Esophagus (tissue), 2 donors: ENCODE measurements at regions not wholly inside any gene's neighbourhood (a gene's known extent, or its start where the extent isn't known, plus 50 kb on each side); places are given as distances from the start of the nearest gene placed in this dataset.
A peak's percentile ranks its signal among the peaks of the same experiment; 100 is the strongest.
"Not testable (repeated sequence)": the region's sequence is repeated elsewhere in the genome, so short reads cannot be mapped to it uniquely, and the experiment has no call there.

ENCODE experiments used
- H3K27ac ChIP-seq, 2 donors: one replicate each; pipeline ENCODE4 v1.5.1; 2013; ENCODE audit warnings: low read depth in 2 of 2, mild to moderate bottlenecking in 2 of 2, inconsistent platforms in 1 of 2, low read length in 1 of 2, moderate library complexity in 1 of 2
- H3K27me3 ChIP-seq, 2 donors: one replicate each; pipeline ENCODE4 v1.6.1; 2013; ENCODE audit warnings: low read length in 2 of 2, control low read depth in 1 of 2, mild to moderate bottlenecking in 1 of 2; ENCODE audit not compliant: insufficient read depth in 2 of 2, control insufficient read depth in 1 of 2
- H3K36me3 ChIP-seq, 2 donors: one replicate each; pipeline ENCODE4 v1.6.1; 2013; ENCODE audit warnings: low read length in 1 of 2; ENCODE audit not compliant: control insufficient read depth in 2 of 2, insufficient read depth in 2 of 2
- H3K4me1 ChIP-seq, 2 donors: one replicate each; pipeline ENCODE4 v1.6.1; 2013; ENCODE audit warnings: low read length in 1 of 2; ENCODE audit not compliant: control insufficient read depth in 2 of 2, insufficient read depth in 2 of 2
- H3K4me3 ChIP-seq, 2 donors: one replicate each; pipeline ENCODE4 v1.5.1; 2013; ENCODE audit warnings: low read length in 2 of 2, mild to moderate bottlenecking in 2 of 2, low read depth in 1 of 2, moderate library complexity in 1 of 2
- H3K9me3 ChIP-seq, 2 donors: one replicate each; pipeline ENCODE4 v1.6.1; 2013; ENCODE audit warnings: mild to moderate bottlenecking in 2 of 2, low read depth in 1 of 2, low read length in 1 of 2, moderate library complexity in 1 of 2; ENCODE audit not compliant: control insufficient read depth in 2 of 2, insufficient read depth in 1 of 2
- WGBS, 2 donors: extraction: QIAGEN DNeasy Blood & Tissue Kit; methylation state at CpG; one replicate each; pipeline ENCODE4 v1.1.7; 2013; 5-methylcytosine and 5-hydroxymethylcytosine counted together
- donor health status: healthy with polysubstance abuse.
- donor health status: Bipolar disorder and iron deficiency.

DNA sequence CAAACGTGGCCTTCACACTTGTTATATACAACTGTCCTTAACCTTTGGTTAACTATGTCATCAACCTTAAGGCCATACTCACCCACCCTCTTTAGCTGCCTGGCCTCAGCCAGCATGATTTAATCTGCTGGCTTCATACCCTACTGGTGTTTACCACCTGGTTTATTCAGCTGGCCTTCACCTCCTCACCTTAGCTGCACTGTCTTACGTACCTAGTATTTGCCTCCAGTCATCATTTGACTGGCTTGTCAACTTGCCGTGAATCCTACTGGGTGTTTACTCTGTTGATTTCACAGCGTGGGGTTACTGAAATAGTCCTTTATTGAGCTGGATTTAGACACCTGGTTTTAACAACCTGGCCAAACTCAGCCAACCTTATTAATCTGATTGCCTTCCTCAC is 102.8 kb downstream of the IL12A start:
- H3K36me3 ChIP-seq: no peaks in the 10 kb centered on the region
- WGBS, 2 donors: 67 to 70% methylated on average over 4 of the region's 4 CpGs
- no peaks in the 10 kb centered on the region for H3K4me1 ChIP-seq
- H3K27ac ChIP-seq: peak overlapping the region; percentile 68 to 83
- no peak overlapping the region for H3K4me3 ChIP-seq
- no peaks in the 10 kb centered on the region for H3K27me3 ChIP-seq
- H3K9me3 ChIP-seq: no peaks in the 10 kb centered on the region

DNA sequence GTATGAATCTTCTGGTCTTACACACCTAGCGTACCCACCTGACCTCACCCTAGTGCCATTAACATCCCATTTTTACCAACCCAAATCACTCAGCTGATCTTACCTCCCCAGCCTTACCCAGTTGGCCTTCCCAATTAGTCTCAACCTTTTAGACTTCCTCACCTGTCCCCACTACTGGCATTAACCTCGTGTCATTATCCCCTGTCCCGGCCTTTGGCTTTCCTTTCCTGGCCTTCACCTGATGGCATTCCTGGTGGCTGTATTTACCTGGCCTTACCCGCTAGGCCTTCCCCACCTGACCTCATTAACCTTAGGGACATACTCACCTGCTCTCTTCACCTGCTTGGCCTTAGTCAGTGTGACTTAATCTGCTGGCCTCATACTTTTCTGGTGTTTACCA is 104.1 kb downstream of the IL12A start:
- H3K27me3 ChIP-seq: no peaks in the 10 kb centered on the region
- 86 to 89% methylated on average over 4 of the region's 4 CpGs for WGBS, 2 donors
- H3K9me3 ChIP-seq: no peaks in the 10 kb centered on the region
- no peak overlapping the region for H3K4me3 ChIP-seq
- H3K36me3 ChIP-seq: no peaks in the 10 kb centered on the region
- peak overlapping the region; percentile 68 to 81 for H3K27ac ChIP-seq
- H3K4me1 ChIP-seq: peaks cover 0 to 4% of the 10 kb centered on the region in 2 donors

DNA sequence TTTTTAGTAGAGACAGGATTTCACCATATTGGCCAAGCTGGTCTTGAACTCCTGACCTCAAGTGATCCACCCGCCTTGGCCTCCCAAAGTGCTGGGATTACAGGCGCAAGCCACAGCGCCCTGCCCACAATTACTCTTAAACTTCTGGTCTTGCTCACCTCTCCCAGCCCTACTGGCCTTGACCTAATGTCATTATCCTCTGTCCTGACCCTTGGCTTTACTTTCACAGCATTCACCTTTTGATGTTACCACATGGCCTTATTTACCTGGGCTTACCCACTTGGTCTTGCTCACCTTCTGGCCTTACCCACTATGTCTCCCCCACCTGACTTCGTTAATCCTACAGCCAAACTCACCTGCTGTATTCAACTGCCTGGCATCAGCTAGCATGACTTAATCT is 105.9 kb downstream of the IL12A start:
- Histone ChIP-seq H3K27ac (peak overlapping the region; percentile 84 to 91), H3K9me3 (no peaks in the 10 kb centered on the region), H3K36me3 (no peaks in the 10 kb centered on the region), H3K4me3 (no peak overlapping the region), H3K4me1 (peaks cover 0 to 7% of the 10 kb centered on the region in 2 donors), H3K27me3 (no peaks in the 10 kb centered on the region)
- WGBS, 2 donors: 83% methylated on average over 4 of the region's 4 CpGs

DNA sequence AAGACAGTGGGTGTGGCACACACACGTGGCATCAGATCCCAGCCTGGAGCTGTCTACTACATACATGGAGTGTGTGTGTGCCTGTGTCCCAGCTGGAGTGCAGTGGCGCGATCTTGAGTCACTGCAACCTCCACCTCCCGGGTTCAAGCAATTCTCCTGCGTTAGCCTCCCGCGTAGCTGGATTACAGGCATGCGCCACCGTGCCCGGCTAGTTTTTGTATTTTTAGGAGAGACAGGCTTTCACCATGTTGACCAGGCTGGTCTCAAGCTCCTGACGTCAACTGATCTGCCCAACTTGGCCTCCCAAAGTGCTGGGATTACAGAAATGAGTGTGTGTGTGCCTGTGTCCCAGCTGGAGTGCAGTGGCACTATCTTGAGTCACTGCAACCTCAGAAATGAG is 108.8 kb downstream of the IL12A start:
- Histone ChIP-seq H3K4me1 (peaks cover 0 to 7% of the 10 kb centered on the region in 2 donors), H3K27me3 (no peaks in the 10 kb centered on the region), H3K4me3 (no peak overlapping the region), H3K36me3 (no peaks in the 10 kb centered on the region), H3K27ac (peak overlapping the region; percentile 74 to 84), H3K9me3 (no peaks in the 10 kb centered on the region)
- WGBS, 2 donors: 87 to 90% methylated on average over 11 of the region's 11 CpGs

DNA sequence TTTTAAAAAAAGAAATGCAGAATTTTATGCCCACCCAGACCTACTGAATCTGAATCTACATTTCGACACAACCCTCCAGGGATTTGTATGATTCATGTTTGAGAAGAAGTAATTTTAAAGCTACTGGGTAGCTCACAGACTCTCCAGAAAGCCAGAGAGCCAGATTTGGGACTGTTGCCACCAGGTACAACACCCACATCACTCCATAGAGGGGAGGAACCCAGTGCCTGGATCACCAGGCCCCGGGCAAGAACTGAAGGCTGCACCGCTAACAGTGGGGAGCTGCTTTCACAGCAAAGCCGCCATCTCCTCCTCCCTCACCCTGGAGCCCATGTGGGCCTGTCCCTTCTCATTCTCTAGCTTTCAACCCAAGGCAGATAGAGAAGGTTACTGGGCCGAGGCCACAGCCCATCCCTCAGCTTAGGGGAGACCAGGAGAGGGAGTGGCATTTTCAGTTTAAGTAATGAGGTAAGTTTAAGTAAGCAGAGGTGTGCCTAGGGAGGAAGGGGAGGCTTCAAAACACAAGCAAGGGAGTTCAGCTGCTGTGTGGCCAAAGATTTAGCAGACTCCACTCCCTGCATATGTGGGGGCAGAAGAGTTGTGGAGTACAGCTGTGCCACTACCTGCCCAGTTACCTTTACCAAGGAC is 109.8 kb downstream of the IL12A start:
- peak overlapping the region; percentile 84 to 86 for H3K27ac ChIP-seq
- peaks cover 0 to 7% of the 10 kb centered on the region in 2 donors for H3K4me1 ChIP-seq
- no peaks in the 10 kb centered on the region for H3K36me3 ChIP-seq
- no peak overlapping the region for H3K4me3 ChIP-seq
- H3K27me3 ChIP-seq: no peaks in the 10 kb centered on the region
- H3K9me3 ChIP-seq: no peaks in the 10 kb centered on the region
- WGBS, 2 donors: 59 to 62% methylated on average over 5 of the region's 5 CpGs

DNA sequence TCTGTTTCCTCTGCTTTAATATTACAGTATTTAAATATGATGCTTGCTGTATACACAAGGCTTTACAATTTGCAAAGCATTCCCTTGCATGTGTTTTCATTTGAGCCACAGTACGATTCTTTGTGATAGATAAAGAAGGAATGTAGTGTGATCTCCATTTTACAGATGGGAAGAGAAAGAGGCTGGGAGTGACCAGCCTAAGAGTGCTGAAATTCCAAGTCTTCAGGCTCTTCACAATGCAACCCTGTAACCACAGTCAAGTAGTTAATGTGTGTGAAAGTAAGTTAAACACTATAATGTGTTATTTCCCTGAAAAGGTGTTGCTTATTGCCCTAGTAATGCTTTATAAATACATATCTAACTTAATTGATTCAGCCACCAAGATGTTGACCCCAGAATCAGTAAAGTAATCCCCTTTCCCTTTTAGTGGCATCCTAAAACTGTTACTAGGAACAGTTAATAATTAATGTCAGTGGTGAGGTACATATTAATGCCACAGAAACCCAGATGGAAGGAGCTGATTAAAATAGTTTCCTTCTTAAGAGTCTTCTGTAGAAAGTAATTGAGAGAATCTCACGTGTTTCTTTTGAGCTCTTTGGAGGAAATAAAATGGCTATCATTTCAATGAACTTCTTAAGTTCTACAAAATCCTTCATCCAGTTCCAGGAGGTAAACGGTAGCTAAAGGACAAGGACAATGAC is 110.4 kb downstream of the IL12A start:
- Histone ChIP-seq H3K4me3 (no peak overlapping the region), H3K27ac (peak overlapping the region; percentile 69 to 86), H3K36me3 (no peaks in the 10 kb centered on the region), H3K27me3 (no peaks in the 10 kb centered on the region), H3K4me1 (peaks cover 0 to 7% of the 10 kb centered on the region in 2 donors), H3K9me3 (no peaks in the 10 kb centered on the region)
- WGBS, 2 donors: 50 to 58% methylated on average over 3 of the region's 3 CpGs

DNA sequence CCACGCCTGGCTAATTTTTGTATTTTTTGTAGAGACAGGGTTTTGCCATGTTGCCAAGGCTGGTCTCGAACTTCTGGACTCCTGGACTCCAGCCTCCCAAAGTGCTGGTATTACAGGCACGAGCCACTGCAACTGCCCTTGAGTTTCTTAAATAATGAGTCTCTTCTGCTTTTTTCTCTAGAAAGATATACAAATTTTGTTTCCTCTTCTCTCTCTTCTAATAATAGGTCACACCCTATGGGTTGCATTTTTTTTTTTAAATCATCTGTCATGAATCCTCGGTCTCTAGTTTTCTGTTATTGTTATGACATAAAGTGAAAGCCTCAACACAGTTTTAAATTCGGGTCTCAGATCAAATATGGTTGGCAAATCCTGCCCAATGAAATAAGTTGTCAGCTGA is 111.2 kb downstream of the IL12A start:
- H3K4me1 ChIP-seq: peaks cover 0 to 7% of the 10 kb centered on the region in 2 donors
- no peak overlapping the region for H3K27ac ChIP-seq
- WGBS, 2 donors: 67 to 75% methylated on average over 5 of the region's 5 CpGs

DNA sequence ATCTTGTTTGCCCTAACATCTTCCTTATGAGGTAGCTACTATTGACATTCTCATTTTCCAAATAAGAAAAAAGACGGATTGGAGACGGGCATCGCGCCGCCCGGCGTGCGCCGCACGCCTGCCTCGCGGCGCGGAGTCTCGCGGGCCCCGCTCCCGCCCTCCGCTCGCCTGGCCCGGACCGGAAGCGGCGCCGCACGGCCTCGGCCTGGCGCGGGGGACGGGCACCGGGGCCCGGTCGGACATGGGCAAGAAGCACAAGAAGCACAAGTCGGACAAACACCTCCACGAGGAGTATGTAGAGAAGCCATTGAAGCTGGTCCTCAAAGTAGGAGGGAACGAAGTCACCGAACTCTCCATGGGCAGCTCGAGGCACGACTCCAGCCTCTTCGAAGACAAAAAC is 112.0 kb downstream of the IL12A start:
- no peak overlapping the region for H3K27ac ChIP-seq
- no peaks in the 10 kb centered on the region for H3K9me3 ChIP-seq
- no peaks in the 10 kb centered on the region for H3K27me3 ChIP-seq
- H3K36me3 ChIP-seq: no peaks in the 10 kb centered on the region
- WGBS, 2 donors: 97% methylated on average over 40 of the region's 40 CpGs
- H3K4me3 ChIP-seq: no peak overlapping the region
- H3K4me1 ChIP-seq: peaks cover 0 to 7% of the 10 kb centered on the region in 2 donors

More for the DNA sequence above, 111.2 kb downstream of the IL12A start:
- Histone ChIP-seq H3K4me3 (no peak overlapping the region), H3K36me3 (no peaks in the 10 kb centered on the region), H3K9me3 (no peaks in the 10 kb centered on the region), H3K27me3 (no peaks in the 10 kb centered on the region)

DNA sequence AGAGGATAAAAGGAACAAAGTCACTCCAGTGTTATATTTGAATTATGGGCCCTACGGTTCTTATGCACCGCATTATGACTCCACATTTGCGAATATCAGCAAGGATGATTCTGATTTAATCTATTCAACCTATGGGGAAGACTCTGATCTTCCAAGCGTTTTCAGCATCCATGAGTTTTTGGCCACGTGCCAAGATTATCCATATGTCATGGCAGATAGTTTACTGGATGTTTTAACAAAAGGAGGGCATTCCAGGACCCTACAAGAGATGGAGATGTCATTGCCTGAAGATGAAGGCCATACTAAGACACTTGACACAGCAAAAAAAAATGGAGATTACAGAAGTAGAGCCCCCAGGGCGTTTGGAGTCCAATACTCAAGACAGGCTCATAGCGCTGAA is 113.4 kb downstream of the IL12A start:
- H3K9me3 ChIP-seq, H3K4me3 ChIP-seq, H3K27ac ChIP-seq, H3K36me3 ChIP-seq, H3K4me1 ChIP-seq, H3K27me3 ChIP-seq: not testable (repeated sequence)
- 77 to 81% methylated on average over 7 of the region's 7 CpGs for WGBS, 2 donors

DNA sequence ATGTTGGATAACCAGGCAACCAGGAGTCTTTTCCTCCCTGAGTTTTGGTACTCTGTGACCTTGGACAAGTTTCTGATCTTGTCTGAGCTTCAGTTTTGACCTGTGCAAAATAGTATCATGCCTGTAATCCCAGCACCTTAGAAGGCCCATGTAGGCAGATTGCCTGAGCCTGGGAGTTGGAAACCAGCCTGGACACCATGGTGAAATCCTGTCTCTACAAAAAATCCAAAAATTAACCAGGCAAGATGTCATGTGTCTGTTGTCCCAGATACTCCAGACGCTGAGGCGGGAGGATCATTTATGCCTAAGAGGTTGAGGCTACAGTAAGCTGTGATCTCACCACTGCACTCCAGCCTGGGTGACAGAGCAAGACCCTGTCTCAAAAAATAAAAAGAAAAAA is 114.8 kb downstream of the IL12A start:
- H3K27me3 ChIP-seq: no peaks in the 10 kb centered on the region
- 94 to 95% methylated on average over 2 of the region's 2 CpGs for WGBS, 2 donors

More for the DNA sequence above, 114.8 kb downstream of the IL12A start:
- no peak overlapping the region for H3K27ac ChIP-seq
- H3K4me3 ChIP-seq: no peak overlapping the region
- H3K4me1 ChIP-seq: peaks cover 0 to under 1% of the 10 kb centered on the region in 2 donors
- no peaks in the 10 kb centered on the region for H3K36me3 ChIP-seq
- H3K9me3 ChIP-seq: no peaks in the 10 kb centered on the region
